SK-N-SH (cell line): ENCODE measurements at regions not wholly inside any gene's neighbourhood (a gene's known extent, or its start where the extent isn't known, plus 50 kb on each side); places are given as distances from the start of the nearest gene placed in this dataset.

Experiments
- CTCF ChIA-PET: fragments of 300-600, 350-600 bp; formaldehyde crosslinking; extraction: SDS; loops from one replicate; lab custom pipeline; 2021; lab: Yijun Ruan, JAX
- POLR2A ChIA-PET: fragments of 350-600 bp; sonication (Branson Sonifier 250); formaldehyde crosslinking; extraction: SDS; loops from one replicate; lab custom pipeline; 2020; ENCODE audit warnings: antibody characterized with exemption, inconsistent platforms; lab: Yijun Ruan, JAX
- DNase-seq: peaks from one replicate; pipeline ENCODE4 v3.0.0; 2012
- H2AFZ ChIP-seq: fragments of 200-600 bp; sonication (generic); 2 replicates; pipeline ENCODE4 v1.8.1; 2016; ENCODE audit warnings: antibody characterized with exemption, mild to moderate bottlenecking, low read depth
- H3F3A ChIP-seq: fragments of 200-600 bp; sonication (generic); replicated peaks from 2 replicates; pipeline ENCODE3; 2016; ENCODE audit warnings: antibody characterized with exemption, mild to moderate bottlenecking; ENCODE audit not compliant: insufficient read depth
- H3K27ac ChIP-seq, 2 experiments: fragments of 200-500 bp in 1 of 2; fragments of 200-600 bp in 1 of 2; sonication (Bioruptor generic) in 1 of 2; sonication (generic), shearing (Covaris generic) in 1 of 2; 2 replicates each; pipeline versions ENCODE4 v1.5.1 to v1.6.1; 2014 to 2016; ENCODE audit warnings: low read depth in 2 of 2, inconsistent platforms in 1 of 2, low read length in 1 of 2, mild to moderate bottlenecking in 1 of 2, mixed read lengths in 1 of 2
- H3K27me3 ChIP-seq: fragments of 200-600 bp; sonication (generic), shearing (Covaris generic); 2 replicates; pipeline ENCODE4 v1.6.1; 2016; ENCODE audit warnings: mixed run types; ENCODE audit not compliant: insufficient read depth
- H3K36me3 ChIP-seq, 2 experiments: fragments of 200-500 bp in 1 of 2; fragments of 200-600 bp in 1 of 2; sonication (Bioruptor generic) in 1 of 2; sonication (generic) in 1 of 2; replicated peaks in 1 of 2; 2 replicates each; pipeline versions ENCODE3 to v1.5.1; 2014 to 2016; ENCODE audit warnings: low read length in 1 of 2, mild to moderate bottlenecking in 1 of 2; ENCODE audit not compliant: insufficient read depth in 2 of 2, control insufficient read depth in 1 of 2
- H3K4me1 ChIP-seq, 2 experiments: fragments of 200-500 bp in 1 of 2; fragments of 200-600 bp in 1 of 2; sonication (Bioruptor generic) in 1 of 2; sonication (generic), shearing (Covaris generic) in 1 of 2; 2 replicates each; pipeline versions ENCODE4 v1.5.1 to v1.6.1; 2014 to 2016; ENCODE audit warnings: low read depth in 1 of 2, low read length in 1 of 2, mixed run types in 1 of 2; ENCODE audit not compliant: insufficient read depth in 2 of 2, control insufficient read depth in 1 of 2
- H3K4me2 ChIP-seq: fragments of 200-600 bp; sonication (generic), shearing (Covaris generic); 2 replicates; pipeline ENCODE4 v1.6.1; 2017; ENCODE audit warnings: mixed run types
- H3K4me3 ChIP-seq, 2 experiments: fragments of 200-500 bp in 1 of 2; fragments of 200-600 bp in 1 of 2; sonication (Bioruptor generic) in 1 of 2; sonication (generic), shearing (Covaris generic) in 1 of 2; 2 replicates each; pipeline versions ENCODE4 v1.5.1 to v1.8.1; 2014 to 2016; ENCODE audit warnings: low read depth in 2 of 2, inconsistent platforms in 1 of 2, low read length in 1 of 2, mild to moderate bottlenecking in 1 of 2, mixed read lengths in 1 of 2, moderate library complexity in 1 of 2
- H3K79me2 ChIP-seq: fragments of 200-600 bp; sonication (generic); 2 replicates; pipeline ENCODE4 v1.8.1; 2017; ENCODE audit warnings: mild to moderate bottlenecking; ENCODE audit not compliant: insufficient read depth
- H3K9ac ChIP-seq: fragments of 200-600 bp; sonication (generic); 2 replicates; pipeline ENCODE4 v1.6.1; 2017; ENCODE audit warnings: mixed run types
- H3K9me2 ChIP-seq: fragments of 200-600 bp; sonication (generic); 2 replicates; pipeline ENCODE4 v1.6.1; 2017; ENCODE audit warnings: mixed run types
- H3K9me3 ChIP-seq: fragments of 200-600 bp; sonication (generic); 2 replicates; pipeline ENCODE4 v1.6.1; 2017; ENCODE audit warnings: mixed run types, mild to moderate bottlenecking, moderate library complexity
- H4K20me1 ChIP-seq: fragments of 200-600 bp; sonication (generic); 2 replicates; pipeline ENCODE4 v1.6.1; 2017; ENCODE audit warnings: mild to moderate bottlenecking, mixed run types; ENCODE audit not compliant: insufficient read depth
- CHD2 ChIP-seq: fragments of 150-350 bp; IDR thresholded peaks from 2 replicates; pipeline ENCODE4 v1.6.1; 2018; ENCODE audit warnings: low read length; ENCODE audit not compliant: partially characterized antibody
- FOSL2 ChIP-seq: IDR thresholded peaks from 2 replicates; pipeline ENCODE4 v1.4.0; 2012; ENCODE audit warnings: low read depth, mild to moderate bottlenecking, moderate library complexity, borderline replicate concordance
- GATA2 ChIP-seq: sonication (generic); formaldehyde crosslinking; IDR thresholded peaks from 2 replicates; pipeline ENCODE4 v1.5.0; 2020; ENCODE audit warnings: mild to moderate bottlenecking, missing genetic modification reagents
- MXI1 ChIP-seq: IDR thresholded peaks from 2 replicates; pipeline ENCODE4 v1.6.1; 2012; ENCODE audit warnings: mild to moderate bottlenecking, low read depth, low read length, improper control_type of control experiment
- NRF1 ChIP-seq: IDR thresholded peaks from 2 replicates; pipeline ENCODE4 v1.6.1; 2012; ENCODE audit warnings: low read depth, mild to moderate bottlenecking, low read length
- POLR2AphosphoS5 ChIP-seq: IDR thresholded peaks from 2 replicates; pipeline ENCODE4 v1.6.1; 2012; ENCODE audit warnings: low read depth, low read length
- RAD21 ChIP-seq: IDR thresholded peaks from 2 replicates; pipeline ENCODE4 v1.6.1; 2012; ENCODE audit warnings: mild to moderate bottlenecking, low read length
- RCOR1 ChIP-seq: fragments of 150-350 bp; IDR thresholded peaks from 2 replicates; pipeline ENCODE4 v1.6.1; 2017; ENCODE audit warnings: antibody characterized with exemption, low read length
- SIN3A ChIP-seq: IDR thresholded peaks from 2 replicates; pipeline ENCODE4 v1.6.1; 2012; ENCODE audit warnings: low read depth, mild to moderate bottlenecking, low read length, moderate library complexity, borderline replicate concordance
- SMC3 ChIP-seq: IDR thresholded peaks from 2 replicates; pipeline ENCODE4 v1.6.1; 2012; ENCODE audit warnings: low read depth, low read length, improper control_type of control experiment
- TCF12 ChIP-seq: IDR thresholded peaks from 2 replicates; pipeline ENCODE4 v1.4.0; 2012
- USF1 ChIP-seq: IDR thresholded peaks from 2 replicates; pipeline ENCODE4 v1.4.0; 2012; ENCODE audit warnings: low read depth, borderline replicate concordance
- YY1 ChIP-seq: IDR thresholded peaks from 2 replicates; pipeline ENCODE4 v1.4.0; 2012; ENCODE audit warnings: low read depth, mild to moderate bottlenecking
- WGBS: methylation state at CpG from one replicate; pipeline ENCODE4 v1.1.6; 2017; ENCODE audit warnings: low lambda C conversion rate; 5-methylcytosine and 5-hydroxymethylcytosine counted together
- TF ChIP-seq, protein P1 (sequence below): IDR thresholded peaks from 2 replicates; pipeline ENCODE4 v1.4.0; 2012; ENCODE audit warnings: low read depth
- TF ChIP-seq, protein P2 (sequence below): IDR thresholded peaks from 2 replicates; pipeline ENCODE4; 2012
- TF ChIP-seq, protein P3 (sequence below): fragments of 200-600 bp; sonication (generic); IDR thresholded peaks from 2 replicates; pipeline ENCODE4 v1.6.1; 2017; ENCODE audit warnings: antibody characterized with exemption, mild to moderate bottlenecking, moderate library complexity
- TF ChIP-seq, protein P4 (sequence below): fragments of 150-350 bp; IDR thresholded peaks from 2 replicates; pipeline ENCODE4 v1.6.1; 2016; ENCODE audit warnings: mild to moderate bottlenecking, low read depth, low read length

DNA sequence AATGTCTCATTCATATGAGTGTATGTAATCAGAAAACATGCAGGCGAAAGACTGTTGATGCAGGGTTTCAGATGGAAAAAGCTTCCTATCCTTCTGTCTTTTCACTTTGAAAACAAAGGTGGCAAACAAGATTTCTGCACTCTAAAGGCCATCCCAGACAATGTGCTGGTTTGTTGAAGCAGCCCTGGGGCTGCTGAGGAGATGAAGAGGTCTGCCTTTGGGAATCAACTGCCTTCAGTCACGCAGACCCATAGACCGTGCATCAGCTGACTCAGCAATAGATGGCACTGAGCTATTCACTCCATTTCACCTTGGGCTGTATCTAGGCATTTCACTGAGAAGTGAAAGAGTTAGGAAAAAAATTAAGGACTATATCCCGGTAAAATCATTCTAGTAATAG is 60.5 kb upstream of the C5orf46 start:
- Histone ChIP-seq H3K4me2 (no peak overlapping the region), H3K79me2 (no peaks in the 10 kb centered on the region), H3K9me3 (no peaks in the 10 kb centered on the region), H2AFZ (no peak overlapping the region), H3K36me3 (no peaks in the 10 kb centered on the region), H3F3A (peaks cover 11% of the 10 kb centered on the region), H3K9ac (no peak overlapping the region), H3K4me3 (no peak overlapping the region), H3K27ac (no peak overlapping the region), H3K27me3 (no peaks in the 10 kb centered on the region; the same call in 1 of the 2 replicates), H3K9me2 (no peaks in the 10 kb centered on the region), H4K20me1 (no peaks in the 10 kb centered on the region), H3K4me1 (no peaks in the 10 kb centered on the region)
- no peak for DNase-seq
- ChIA-PET POLR2A (no interaction called here), CTCF (interaction anchor here (1.8 kb wide), 1 partner anchor 9 kb away, joined by 4 read pairs; no protein-coding TSS in a partner anchor)
- TF ChIP-seq CHD2 (no peak), RAD21 (no peak), TCF12 (no peak), FOSL2 (no peak), NRF1 (no peak), GATA2 (CRISPR knock-in tag) (no peak), SMC3 (no peak), SIN3A (no peak), RCOR1 (no peak)
- TF ChIP-seq, protein P1, sequence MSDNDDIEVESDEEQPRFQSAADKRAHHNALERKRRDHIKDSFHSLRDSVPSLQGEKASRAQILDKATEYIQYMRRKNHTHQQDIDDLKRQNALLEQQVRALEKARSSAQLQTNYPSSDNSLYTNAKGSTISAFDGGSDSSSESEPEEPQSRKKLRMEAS = no peak
- TF ChIP-seq, protein P2, sequence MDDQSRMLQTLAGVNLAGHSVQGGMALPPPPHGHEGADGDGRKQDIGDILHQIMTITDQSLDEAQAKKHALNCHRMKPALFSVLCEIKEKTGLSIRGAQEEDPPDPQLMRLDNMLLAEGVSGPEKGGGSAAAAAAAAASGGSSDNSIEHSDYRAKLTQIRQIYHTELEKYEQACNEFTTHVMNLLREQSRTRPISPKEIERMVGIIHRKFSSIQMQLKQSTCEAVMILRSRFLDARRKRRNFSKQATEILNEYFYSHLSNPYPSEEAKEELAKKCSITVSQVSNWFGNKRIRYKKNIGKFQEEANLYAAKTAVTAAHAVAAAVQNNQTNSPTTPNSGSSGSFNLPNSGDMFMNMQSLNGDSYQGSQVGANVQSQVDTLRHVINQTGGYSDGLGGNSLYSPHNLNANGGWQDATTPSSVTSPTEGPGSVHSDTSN = no peak
- TF ChIP-seq, protein P3, sequence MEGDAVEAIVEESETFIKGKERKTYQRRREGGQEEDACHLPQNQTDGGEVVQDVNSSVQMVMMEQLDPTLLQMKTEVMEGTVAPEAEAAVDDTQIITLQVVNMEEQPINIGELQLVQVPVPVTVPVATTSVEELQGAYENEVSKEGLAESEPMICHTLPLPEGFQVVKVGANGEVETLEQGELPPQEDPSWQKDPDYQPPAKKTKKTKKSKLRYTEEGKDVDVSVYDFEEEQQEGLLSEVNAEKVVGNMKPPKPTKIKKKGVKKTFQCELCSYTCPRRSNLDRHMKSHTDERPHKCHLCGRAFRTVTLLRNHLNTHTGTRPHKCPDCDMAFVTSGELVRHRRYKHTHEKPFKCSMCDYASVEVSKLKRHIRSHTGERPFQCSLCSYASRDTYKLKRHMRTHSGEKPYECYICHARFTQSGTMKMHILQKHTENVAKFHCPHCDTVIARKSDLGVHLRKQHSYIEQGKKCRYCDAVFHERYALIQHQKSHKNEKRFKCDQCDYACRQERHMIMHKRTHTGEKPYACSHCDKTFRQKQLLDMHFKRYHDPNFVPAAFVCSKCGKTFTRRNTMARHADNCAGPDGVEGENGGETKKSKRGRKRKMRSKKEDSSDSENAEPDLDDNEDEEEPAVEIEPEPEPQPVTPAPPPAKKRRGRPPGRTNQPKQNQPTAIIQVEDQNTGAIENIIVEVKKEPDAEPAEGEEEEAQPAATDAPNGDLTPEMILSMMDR = no peak
- 50% methylated on average over 4 of the region's 4 CpGs for WGBS

DNA sequence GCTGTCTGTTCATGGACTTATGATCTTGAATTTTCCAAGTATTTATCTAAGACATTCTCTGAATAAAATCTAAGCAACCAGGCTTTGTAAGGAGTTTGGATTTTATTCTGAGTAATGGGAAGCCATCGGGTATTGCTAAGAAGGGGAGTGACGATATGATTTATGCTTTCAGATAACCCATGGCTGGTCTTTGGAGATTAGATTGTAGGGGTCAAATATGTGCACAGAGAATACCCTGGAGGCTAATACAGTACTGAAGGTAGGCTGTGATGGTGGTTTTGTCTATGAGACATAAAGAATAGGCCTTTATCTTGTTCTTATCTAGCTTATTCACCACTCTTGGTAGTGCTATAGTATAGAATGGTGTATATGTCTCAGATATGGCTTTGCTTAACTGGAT is 60.0 kb upstream of the C5orf46 start:
- Histone ChIP-seq H2AFZ (no peak overlapping the region), H3K9ac (no peak overlapping the region), H3K9me3 (no peaks in the 10 kb centered on the region), H3K4me2 (no peak overlapping the region), H3K9me2 (no peaks in the 10 kb centered on the region), H4K20me1 (no peaks in the 10 kb centered on the region), H3K36me3 (no peaks in the 10 kb centered on the region), H3K79me2 (no peaks in the 10 kb centered on the region), H3K4me3 (no peak overlapping the region), H3F3A (peaks cover 11% of the 10 kb centered on the region), H3K4me1 (no peaks in the 10 kb centered on the region), H3K27ac (no peak overlapping the region), H3K27me3 (no peaks in the 10 kb centered on the region; the same call in 1 of the 2 replicates)
- DNase-seq = no peak
- ChIA-PET CTCF (interaction anchor here (1.2 to 1.8 kb wide), 2 partner anchors 9 to 17 kb away, joined by 4 read pairs; no protein-coding TSS in a partner anchor), POLR2A (no interaction called here)
- 35% methylated on average over 2 of the region's 2 CpGs for WGBS
- TF ChIP-seq GATA2 (CRISPR knock-in tag) (no peak), SMC3 (no peak), MXI1 (no peak), RAD21 (no peak), USF1 (no peak), YY1 (no peak), POLR2AphosphoS5 (no peak), FOSL2 (no peak), CHD2 (no peak)
- TF ChIP-seq, protein P4, sequence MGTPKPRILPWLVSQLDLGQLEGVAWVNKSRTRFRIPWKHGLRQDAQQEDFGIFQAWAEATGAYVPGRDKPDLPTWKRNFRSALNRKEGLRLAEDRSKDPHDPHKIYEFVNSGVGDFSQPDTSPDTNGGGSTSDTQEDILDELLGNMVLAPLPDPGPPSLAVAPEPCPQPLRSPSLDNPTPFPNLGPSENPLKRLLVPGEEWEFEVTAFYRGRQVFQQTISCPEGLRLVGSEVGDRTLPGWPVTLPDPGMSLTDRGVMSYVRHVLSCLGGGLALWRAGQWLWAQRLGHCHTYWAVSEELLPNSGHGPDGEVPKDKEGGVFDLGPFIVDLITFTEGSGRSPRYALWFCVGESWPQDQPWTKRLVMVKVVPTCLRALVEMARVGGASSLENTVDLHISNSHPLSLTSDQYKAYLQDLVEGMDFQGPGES = no peak
- TF ChIP-seq, protein P2 = no peak
